GM23248 (cell line): ENCODE measurements at regions not wholly inside any gene's neighbourhood (a gene's known extent, or its start where the extent isn't known, plus 50 kb on each side); places are given as distances from the start of the nearest gene placed in this dataset.

Source experiments
- DNase-seq: peaks from one replicate; pipeline ENCODE4 v3.0.0-alpha.2; 2015
- H2AFZ ChIP-seq: fragments of 200-600 bp; sonication (generic); 2 replicates; pipeline ENCODE4 v1.6.1; 2016; ENCODE audit warnings: antibody characterized with exemption
- H3F3A ChIP-seq: fragments of 200-600 bp; sonication (generic); 2 replicates; pipeline ENCODE4 v1.6.1; 2016; ENCODE audit warnings: mild to moderate bottlenecking, antibody characterized with exemption, mixed run types; ENCODE audit not compliant: insufficient read depth
- H3K27ac ChIP-seq: fragments of 200-600 bp; sonication (generic); 2 replicates; pipeline ENCODE4 v1.5.1; 2016; ENCODE audit warnings: mild to moderate bottlenecking
- H3K27me3 ChIP-seq: fragments of 200-600 bp; sonication (generic); replicated peaks from 2 replicates; pipeline ENCODE4 v1.6.1; 2016; ENCODE audit warnings: mild to moderate bottlenecking; ENCODE audit not compliant: insufficient read depth
- H3K36me3 ChIP-seq: fragments of 200-600 bp; sonication (generic); 2 replicates; pipeline ENCODE4 v1.6.1; 2016; ENCODE audit warnings: low read depth, mild to moderate bottlenecking
- H3K4me1 ChIP-seq: fragments of 200-600 bp; sonication (generic); 2 replicates; pipeline ENCODE4 v1.6.1; 2016; ENCODE audit warnings: mild to moderate bottlenecking; ENCODE audit not compliant: insufficient read depth
- H3K4me2 ChIP-seq: fragments of 200-600 bp; sonication (generic); one replicate; pipeline ENCODE4 v1.6.1; 2016; ENCODE audit warnings: mild to moderate bottlenecking; ENCODE audit not compliant: unreplicated experiment
- H3K4me3 ChIP-seq: fragments of 200-600 bp; sonication (generic); 2 replicates; pipeline ENCODE4 v1.5.1; 2016; ENCODE audit warnings: mild to moderate bottlenecking
- H3K79me2 ChIP-seq: fragments of 200-600 bp; sonication (generic); 2 replicates; pipeline ENCODE4 v1.6.1; 2016; ENCODE audit warnings: mild to moderate bottlenecking; ENCODE audit not compliant: insufficient read depth
- H3K9ac ChIP-seq: fragments of 200-600 bp; sonication (generic); 2 replicates; pipeline ENCODE4 v1.6.1; 2016; ENCODE audit warnings: mild to moderate bottlenecking
- H3K9me2 ChIP-seq: fragments of 200-600 bp; sonication (generic); 2 replicates; pipeline ENCODE4 v1.6.1; 2016; ENCODE audit warnings: mixed run types, mild to moderate bottlenecking, moderate library complexity; ENCODE audit not compliant: insufficient read depth
- H3K9me3 ChIP-seq: fragments of 200-600 bp; sonication (generic); one replicate; pipeline ENCODE4 v1.6.1; 2017; ENCODE audit warnings: low read depth
- H4K20me1 ChIP-seq: fragments of 200-600 bp; sonication (generic); 2 replicates; pipeline ENCODE4 v1.6.0; 2016; ENCODE audit not compliant: insufficient read depth
- EZH2 ChIP-seq: fragments of 200-600 bp; sonication (generic); IDR thresholded peaks from 2 replicates; pipeline ENCODE4 v1.6.1; 2018; ENCODE audit warnings: antibody characterized with exemption, mild to moderate bottlenecking; ENCODE audit not compliant: insufficient read depth, poor library complexity, severe bottlenecking
- EZH2phosphoT487 ChIP-seq: fragments of 200-600 bp; sonication (generic); IDR thresholded peaks from 2 replicates; pipeline ENCODE4 v1.6.1; 2018; ENCODE audit warnings: antibody characterized with exemption, moderate library complexity, mild to moderate bottlenecking, low read depth; ENCODE audit not compliant: insufficient read depth
- WGBS, 2 experiments: methylation state at CpG; one replicate each; pipeline ENCODE4 v1.1.6; 2015 to 2017; ENCODE audit warnings: low lambda C conversion rate in 2 of 2, low coverage in 1 of 2; ENCODE audit errors: missing lambda C conversion rate in 2 of 2; 5-methylcytosine and 5-hydroxymethylcytosine counted together
- in situ Hi-C: fragments of 300-500 bp; cut with MboI; formaldehyde crosslinking; loops from 2 replicates; pipeline ENCODE4 v1.15.0; 2020

DNA sequence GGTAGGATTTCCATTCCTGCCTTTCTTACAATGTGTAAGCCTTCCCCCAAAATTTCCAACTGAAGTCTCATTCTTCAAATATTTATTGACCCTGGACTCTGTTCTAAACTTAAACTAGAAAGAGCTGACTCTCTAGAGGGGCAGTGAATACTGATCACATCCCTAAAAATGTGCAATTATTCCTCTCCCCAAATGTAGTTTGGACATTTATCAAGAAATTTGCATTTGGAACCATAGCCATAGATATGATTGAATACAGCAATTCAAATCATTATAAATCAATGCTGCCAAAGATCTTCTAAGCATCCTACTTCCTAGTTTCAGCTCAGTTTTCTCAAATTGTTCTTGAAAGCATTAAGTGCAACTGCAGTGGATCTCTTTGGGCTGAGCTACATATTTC lies 525.7 kb downstream of the RAB28 start:
- Histone ChIP-seq H3F3A (no peaks in the 10 kb centered on the region), H3K36me3 (no peaks in the 10 kb centered on the region), H3K4me3 (no peak overlapping the region), H4K20me1 (no peaks in the 10 kb centered on the region), H3K4me2 (no peak overlapping the region), H2AFZ (no peak overlapping the region), H3K9ac (no peak overlapping the region), H3K9me2 (no peaks in the 10 kb centered on the region), H3K79me2 (no peaks in the 10 kb centered on the region), H3K4me1 (no peaks in the 10 kb centered on the region), H3K27me3 (no peaks in the 10 kb centered on the region), H3K27ac (no peak overlapping the region), H3K9me3 (no peaks in the 10 kb centered on the region)
- in situ Hi-C loops = no loop called here
- TF ChIP-seq EZH2 = no peak
- TF ChIP-seq EZH2phosphoT487 = no peak
- no peak for DNase-seq

DNA sequence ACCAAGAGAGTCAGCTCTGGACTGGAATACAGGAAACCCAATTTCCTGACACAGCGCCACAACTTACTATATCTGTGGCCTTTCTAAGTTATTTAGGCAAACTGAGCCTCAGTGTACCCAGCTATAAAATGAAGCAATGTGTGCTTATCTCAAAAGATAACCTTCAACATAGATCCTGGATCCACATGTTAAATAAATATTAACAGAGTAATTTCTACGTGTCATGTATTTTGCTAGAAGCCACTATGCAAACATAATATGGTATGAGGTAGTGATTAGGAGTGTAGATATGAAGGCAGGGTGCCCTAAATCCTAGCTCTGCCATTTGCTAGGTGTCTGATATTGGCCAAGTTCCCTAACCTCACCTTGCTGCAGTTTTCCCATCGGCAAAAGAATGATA lies 527.0 kb downstream of the RAB28 start:
- Histone ChIP-seq H3K36me3 (no peaks in the 10 kb centered on the region), H3K4me1 (no peaks in the 10 kb centered on the region), H3K9ac (no peak overlapping the region), H3F3A (no peaks in the 10 kb centered on the region), H2AFZ (no peak overlapping the region), H3K9me3 (no peaks in the 10 kb centered on the region), H3K9me2 (no peaks in the 10 kb centered on the region), H3K79me2 (no peaks in the 10 kb centered on the region), H3K27me3 (no peaks in the 10 kb centered on the region), H3K4me3 (no peak overlapping the region), H4K20me1 (no peaks in the 10 kb centered on the region), H3K27ac (no peak overlapping the region), H3K4me2 (no peak overlapping the region)
- TF ChIP-seq EZH2phosphoT487 (no peak), EZH2 (no peak)
- DNase-seq = no peak
- in situ Hi-C loops = no loop called here
- WGBS, 2 experiments = 43 to 56% methylated on average over 3 of the region's 3 CpGs

DNA sequence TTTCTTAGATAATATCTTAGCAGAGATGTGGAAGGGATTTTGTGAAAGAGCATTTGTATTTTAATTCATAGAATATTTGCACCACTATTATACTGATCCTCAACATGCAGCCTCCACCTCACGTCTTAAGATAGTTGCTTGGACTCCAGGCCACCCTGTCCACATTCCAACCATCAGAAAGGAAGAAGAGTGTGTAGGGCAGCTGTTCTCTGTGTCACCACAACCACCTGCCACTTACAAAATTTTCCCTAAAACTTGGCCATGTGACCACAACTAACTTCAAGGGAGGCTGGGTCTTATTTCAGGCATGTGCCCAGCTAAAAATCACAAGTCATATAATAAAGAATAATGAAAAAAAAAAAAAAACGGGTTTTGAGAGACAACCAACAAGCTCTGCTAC lies 528.1 kb downstream of the RAB28 start:
- Histone ChIP-seq H3K9me2 (no peaks in the 10 kb centered on the region), H3K4me2 (no peak overlapping the region), H3K27me3 (no peaks in the 10 kb centered on the region), H4K20me1 (no peaks in the 10 kb centered on the region), H3F3A (no peaks in the 10 kb centered on the region), H3K27ac (no peak overlapping the region), H3K9me3 (no peaks in the 10 kb centered on the region), H3K4me1 (no peaks in the 10 kb centered on the region), H3K9ac (no peak overlapping the region), H3K4me3 (no peak overlapping the region), H3K36me3 (no peaks in the 10 kb centered on the region), H2AFZ (no peak overlapping the region), H3K79me2 (no peaks in the 10 kb centered on the region)
- TF ChIP-seq EZH2 (no peak), EZH2phosphoT487 (no peak)
- in situ Hi-C loops = no loop called here
- no peak for DNase-seq
- WGBS, 2 experiments = 10 to 25% methylated on average over 2 of the region's 2 CpGs

DNA sequence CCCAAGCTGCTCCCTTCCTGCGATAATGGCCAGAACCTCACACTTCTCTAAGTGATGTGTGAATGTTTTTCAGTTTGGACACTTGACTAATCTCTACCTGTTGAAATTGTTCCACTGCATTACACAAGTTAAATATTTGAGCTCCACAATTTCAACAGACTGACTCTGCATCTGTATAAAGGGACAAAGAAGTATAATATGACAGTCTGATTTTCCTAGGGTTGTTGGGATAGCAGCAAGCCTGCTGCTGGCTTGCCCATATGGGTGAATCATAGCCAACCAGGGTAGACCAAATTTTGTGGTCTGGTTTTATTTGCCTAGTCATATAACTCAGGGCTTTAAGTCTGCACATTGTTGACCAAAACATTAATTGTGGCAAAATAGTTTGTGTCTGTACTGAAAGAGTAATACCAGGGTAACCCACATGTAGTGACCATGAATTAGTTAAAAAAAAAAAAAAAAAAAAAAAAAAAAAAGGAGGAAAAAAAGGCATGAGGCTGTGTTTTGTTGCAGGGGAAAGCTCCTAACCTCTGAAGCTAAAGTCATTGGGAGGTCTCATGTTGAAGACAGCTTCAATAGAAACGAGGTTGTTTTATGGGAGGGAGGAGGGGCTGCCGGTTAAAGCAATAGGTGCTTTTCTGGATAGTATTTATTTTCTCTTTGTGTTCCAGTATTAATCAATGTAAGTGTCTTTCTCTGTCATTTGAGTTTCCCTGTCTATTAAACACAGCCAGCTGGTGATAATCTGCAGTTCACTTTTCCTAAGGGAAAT lies 534.2 kb downstream of the RAB28 start:
- DNase-seq = no peak
- no peak overlapping the region for H3K4me3 ChIP-seq
- no peak for TF ChIP-seq EZH2
- no peak for TF ChIP-seq EZH2phosphoT487
- H2AFZ ChIP-seq = no peak overlapping the region
- H3K36me3 ChIP-seq = no peaks in the 10 kb centered on the region
- no peak overlapping the region for H3K9ac ChIP-seq
- H3F3A ChIP-seq = no peaks in the 10 kb centered on the region
- no peak overlapping the region for H3K4me2 ChIP-seq
- no peaks in the 10 kb centered on the region for H3K9me3 ChIP-seq
- WGBS, 2 experiments = 46% methylated on average over 3 of the region's 3 CpGs
- H3K9me2 ChIP-seq = no peaks in the 10 kb centered on the region
- no peaks in the 10 kb centered on the region for H3K79me2 ChIP-seq
- in situ Hi-C loops = no loop called here
- no peaks in the 10 kb centered on the region for H3K4me1 ChIP-seq
- no peaks in the 10 kb centered on the region for H4K20me1 ChIP-seq
- no peaks in the 10 kb centered on the region for H3K27me3 ChIP-seq
- no peak overlapping the region for H3K27ac ChIP-seq

DNA sequence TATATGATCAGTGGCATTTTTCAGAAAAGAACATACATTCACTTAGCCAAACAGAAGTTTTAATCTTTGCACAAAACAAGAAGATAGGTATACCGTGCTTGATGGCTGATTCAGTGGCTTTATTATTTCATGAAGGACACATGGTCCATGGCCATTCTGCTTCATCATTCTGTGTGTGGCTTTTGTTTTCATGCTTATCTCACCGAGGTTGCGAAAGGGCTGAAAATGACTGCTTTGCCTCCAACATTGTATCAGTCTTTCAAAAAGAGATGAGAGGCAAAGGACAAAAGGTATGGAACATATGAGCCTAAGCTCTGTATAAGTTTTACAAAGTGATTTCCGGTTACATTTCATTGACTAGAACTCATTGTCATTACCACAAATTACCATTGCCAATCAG lies 541.1 kb downstream of the RAB28 start:
- Histone ChIP-seq H2AFZ (no peak overlapping the region), H3K9me2 (no peaks in the 10 kb centered on the region), H3F3A (no peaks in the 10 kb centered on the region), H3K27ac (no peak overlapping the region), H4K20me1 (no peaks in the 10 kb centered on the region), H3K9ac (no peak overlapping the region), H3K27me3 (no peaks in the 10 kb centered on the region), H3K4me1 (no peaks in the 10 kb centered on the region), H3K79me2 (no peaks in the 10 kb centered on the region), H3K4me2 (no peak overlapping the region), H3K4me3 (no peak overlapping the region), H3K36me3 (no peaks in the 10 kb centered on the region), H3K9me3 (no peaks in the 10 kb centered on the region)
- no peak for TF ChIP-seq EZH2phosphoT487
- no peak for TF ChIP-seq EZH2
- no peak for DNase-seq
- 65 to 66% methylated on average over 4 of the region's 4 CpGs for WGBS, 2 experiments
- in situ Hi-C loops = no loop called here
